AML-193 (cell line): ENCODE measurements at regions not wholly inside any gene's neighbourhood (a gene's known extent, or its start where the extent isn't known, plus 50 kb on each side); places are given as distances from the start of the nearest gene placed in this dataset.
A peak's percentile ranks its signal among the peaks of the same experiment; 100 is the strongest.

ENCODE experiments used
- DNase-seq, 2 experiments: peaks; one replicate each; lab custom pipeline; 2025; lab: John Stamatoyannopoulos, UW

- DNase-seq = no peak
Measured at GRCh38 chr1:204736836-204737235, 51.3 kb upstream of the LRRN2 start.

DNA sequence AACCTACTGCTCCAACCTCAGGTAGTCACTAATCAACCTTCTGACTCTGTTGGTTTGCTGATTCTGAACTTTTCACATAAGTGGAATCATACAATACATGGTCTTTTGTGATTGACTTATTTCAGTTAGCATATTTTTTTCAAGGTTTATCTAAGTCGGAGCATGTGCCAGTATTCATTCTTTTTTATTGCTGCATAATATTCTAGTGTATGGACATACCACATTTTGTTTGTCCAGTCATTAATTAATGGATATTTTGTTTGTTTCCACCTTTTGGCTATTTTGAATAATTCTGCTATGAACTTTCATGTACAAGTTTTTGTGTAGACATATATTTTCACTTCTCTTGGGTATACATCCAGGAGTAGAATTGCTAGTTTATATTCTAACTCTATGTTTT lies 53.0 kb upstream of the LRRN2 start:
- DNase-seq = no peak

- DNase-seq = no peak
Measured at GRCh38 chr1:204740354-204740753, 54.8 kb upstream of the LRRN2 start.

DNA sequence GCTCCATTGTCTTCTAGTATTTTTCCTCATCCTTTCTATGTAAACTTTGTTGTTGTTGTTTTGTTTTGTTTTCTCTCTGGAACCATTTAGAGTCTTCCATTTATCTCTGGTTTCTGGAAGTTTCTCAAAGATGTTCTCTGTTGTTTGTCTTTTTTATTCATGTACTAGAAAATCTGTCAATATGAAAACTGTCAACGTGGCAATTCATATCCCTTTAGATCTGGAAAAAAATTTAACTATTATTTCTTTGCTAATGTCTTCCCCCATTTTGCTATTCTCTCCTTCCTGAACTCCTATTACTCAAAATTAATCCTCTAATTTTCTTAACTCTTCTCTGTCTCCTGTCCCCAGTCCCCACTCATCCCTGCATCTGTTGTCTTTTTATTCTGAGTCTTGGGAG lies 55.9 kb upstream of the LRRN2 start:
- no peak for DNase-seq

- DNase-seq = no peak
Measured at GRCh38 chr1:204742676-204743251, 57.2 kb upstream of the LRRN2 start.

DNA sequence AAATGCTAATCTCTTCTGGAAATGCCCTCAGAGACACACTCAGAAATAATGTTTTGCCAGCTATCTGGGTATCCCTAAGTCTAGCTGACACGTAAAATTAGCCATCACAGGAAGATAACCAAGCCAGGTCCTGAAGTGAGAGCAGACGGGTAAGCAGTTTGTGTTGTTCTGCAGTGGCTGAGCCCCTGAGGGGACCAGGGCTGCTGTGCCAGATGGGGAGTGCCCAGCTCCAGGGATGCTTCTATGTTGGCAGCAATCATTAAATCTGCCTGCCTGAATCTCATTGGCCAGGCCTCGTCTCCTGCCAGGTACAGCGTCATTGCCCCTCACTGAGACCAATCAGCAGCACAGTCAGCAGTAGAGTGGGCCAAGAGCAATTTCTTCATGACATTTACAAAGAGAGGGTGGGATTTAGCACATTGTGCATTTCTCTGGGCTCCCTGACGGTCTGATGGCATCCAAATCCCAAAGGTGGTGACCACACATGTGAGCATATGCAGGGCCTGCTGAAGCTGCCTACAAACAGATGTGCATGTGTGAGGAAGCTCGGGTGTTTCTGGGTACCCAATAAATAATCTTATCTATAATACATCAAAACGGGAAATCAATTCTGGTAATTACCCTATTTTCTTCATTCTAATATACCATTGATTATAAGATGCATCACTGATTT lies 58.7 kb upstream of the LRRN2 start:
- DNase-seq = no peak

DNA sequence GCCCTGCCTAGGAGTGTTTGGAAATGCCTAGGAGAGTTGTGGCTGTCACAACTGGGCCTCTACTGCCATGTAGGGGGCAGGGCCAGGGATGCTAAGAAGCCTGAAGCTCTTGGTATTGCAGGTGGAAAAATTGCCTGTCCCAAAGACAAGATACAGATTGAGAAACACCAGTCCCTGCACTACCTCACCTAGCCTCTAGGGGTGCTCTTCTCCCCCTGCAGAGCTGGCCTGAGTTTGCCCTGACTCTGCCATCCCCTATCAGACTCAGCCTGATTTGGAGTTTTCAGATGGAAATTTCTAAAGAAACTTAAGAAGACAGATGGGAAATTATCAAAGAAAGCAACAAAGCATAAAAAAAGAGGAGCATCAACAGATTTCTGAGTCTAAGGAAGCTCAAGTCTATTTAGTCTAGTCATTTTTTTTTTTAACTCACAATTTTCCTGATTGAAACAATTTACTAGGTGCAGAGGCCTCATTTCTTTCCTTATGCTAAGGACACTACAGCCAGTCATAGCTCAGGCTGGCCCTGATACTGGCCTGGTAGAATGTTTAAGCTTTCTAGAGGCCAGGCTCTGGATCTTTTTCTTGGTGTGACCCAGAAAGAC lies 61.4 kb upstream of the LRRN2 start:
- peak; percentile 29 to 42 for DNase-seq

DNA sequence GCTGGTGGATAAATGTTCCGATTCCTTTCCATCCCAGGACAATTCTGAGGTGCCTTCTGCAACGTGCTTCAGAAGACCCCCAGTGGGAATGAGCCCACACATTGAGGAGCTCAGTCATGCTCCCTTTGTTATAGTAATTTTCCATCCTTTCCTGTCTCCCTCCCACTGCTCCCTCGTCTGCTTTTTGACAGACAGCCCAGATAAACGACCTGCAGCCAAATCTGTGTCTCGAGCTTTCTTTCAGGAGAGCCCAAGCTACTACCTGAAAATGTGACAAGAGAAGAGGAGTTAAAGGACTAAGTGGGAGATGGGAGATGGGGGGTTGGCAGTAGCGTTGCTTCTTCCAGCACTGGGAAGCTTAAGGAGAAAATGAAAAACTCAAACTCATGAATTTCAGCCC lies 65.9 kb upstream of the LRRN2 start:
- DNase-seq = no peak

GRCh38 chr1:204751883-204752687 lies 66.5 kb upstream of the LRRN2 start:
- DNase-seq = no peak

DNA sequence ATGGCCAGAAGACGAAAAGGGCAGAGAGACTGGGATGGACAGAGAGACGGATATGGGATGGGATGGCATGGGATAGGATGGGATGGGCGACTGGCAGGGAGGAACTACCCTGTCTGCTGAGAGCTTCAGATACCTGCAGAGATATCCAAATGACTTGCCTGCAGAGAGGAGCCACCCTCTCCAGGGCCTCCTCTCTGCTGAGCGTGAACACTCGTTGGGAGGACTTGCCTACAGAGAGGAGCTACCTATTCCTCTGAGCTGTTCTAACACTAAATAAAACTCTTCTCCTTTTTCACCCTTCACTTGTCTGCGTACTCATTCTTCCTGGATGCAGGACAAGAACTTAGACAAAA lies 67.1 kb upstream of the LRRN2 start:
- DNase-seq = no peak

DNA sequence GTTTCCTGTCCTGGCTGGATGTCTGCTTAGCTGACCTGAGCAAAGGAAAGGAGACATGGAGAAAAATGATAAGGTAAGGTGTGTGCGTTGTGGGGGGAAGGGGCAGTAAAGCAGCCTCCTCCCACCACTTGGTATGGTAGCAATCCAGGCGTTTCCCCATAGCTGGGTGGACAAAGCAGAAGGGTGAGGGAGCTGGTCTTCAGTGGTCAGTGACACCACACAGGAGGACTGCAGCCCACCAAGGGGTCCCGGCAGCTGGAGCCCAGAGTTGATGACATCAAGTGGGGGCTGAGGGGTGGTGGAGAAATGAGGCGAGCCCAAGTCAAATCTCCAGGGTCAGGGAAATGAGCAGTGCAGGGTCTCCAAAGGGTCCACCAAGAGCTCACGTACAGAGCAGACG lies 69.3 kb upstream of the LRRN2 start:
- no peak for DNase-seq

DNA sequence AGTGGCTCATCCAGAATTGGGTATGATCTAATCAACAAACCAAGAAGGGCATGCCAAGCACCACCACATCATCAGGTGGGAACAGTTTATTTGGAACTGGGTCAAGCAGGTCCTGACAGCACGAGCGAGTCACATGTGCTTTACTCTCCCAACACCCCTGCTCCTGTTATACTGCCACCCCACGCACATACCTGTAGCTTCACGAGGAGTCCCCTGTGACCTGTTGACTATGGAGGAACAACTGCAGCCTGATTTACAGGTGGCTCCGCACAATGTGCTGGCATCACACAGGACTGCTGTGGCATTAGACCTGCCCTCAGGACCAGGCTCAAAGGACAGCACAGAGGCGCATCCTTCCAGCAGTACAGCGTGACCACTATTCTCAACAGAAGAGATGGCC lies 70.8 kb upstream of the LRRN2 start:
- no peak for DNase-seq

DNA sequence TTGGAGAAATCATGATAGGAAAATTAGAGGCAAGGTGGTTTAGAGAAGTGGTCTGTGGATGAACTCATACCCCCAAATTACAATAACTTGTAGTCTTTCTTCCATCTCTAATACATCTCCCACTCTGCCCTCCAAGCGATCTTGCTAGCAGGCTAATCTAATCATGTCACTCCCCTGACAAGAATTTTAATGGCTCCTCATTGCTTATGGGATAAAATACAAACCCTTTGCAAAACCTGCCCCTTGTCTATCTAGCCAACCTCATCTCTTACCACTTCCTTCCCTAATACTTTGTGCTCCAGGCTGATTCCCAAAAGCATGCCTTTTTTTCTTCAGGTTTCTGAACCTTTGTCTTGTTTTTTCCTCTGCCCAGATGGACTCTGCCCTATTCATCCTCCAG lies 71.3 kb upstream of the LRRN2 start:
- DNase-seq = no peak

- DNase-seq = no peak
Measured at GRCh38 chr1:204758601-204759000, 73.1 kb upstream of the LRRN2 start.

GRCh38 chr1:204760350-204760749 lies 74.8 kb upstream of the LRRN2 start:
- no peak for DNase-seq

DNA sequence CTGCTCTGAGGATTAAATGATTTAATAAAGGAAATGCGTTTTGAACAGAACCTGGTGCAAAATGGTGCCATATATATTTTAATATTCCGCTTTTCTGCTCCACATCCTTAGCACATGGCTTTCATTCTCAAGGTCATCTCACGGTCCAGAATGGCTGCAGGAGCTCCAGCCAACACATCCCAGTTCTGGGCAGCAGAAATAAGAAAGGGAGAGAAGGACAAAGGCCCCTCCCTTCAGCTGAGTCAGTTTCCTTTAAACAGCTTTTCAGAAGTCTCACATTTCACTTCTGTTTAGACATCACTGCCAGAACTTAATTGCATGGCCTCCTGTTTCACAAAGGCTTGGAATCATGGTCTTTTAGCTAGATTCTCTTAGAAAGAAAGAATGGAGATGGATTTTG lies 75.2 kb upstream of the LRRN2 start:
- DNase-seq = no peak

DNA sequence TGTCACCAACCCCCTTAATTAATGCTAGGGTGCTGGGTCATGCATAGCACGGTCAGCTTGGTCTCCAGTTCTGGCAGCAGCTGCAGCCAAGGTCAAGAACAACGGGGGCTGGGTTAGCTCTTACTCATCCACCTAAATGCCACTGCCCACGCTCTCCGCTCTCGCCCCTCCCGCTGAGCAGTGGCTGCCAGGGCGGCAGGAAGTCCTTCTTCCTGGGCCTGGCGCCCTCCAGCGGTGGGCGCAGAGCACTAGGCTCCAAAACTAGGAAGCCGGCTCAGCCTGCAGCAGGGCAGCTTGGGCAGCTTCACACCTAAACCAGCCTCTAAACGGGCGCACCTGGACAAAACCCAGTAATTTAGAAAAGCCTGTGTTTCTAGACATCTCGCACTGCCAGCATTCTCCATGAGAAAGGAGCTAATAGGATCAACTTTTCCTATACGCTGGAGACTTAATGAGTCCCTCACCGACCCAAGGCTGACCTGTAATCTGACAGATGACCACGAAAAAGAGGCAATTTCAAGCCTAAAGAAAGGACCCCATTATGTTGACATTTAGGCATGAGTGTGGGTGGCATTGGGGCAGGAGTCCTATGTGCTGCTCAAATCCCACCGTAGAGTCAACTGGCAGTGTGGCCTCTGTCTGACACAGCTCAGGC lies 78.4 kb upstream of the LRRN2 start:
- DNase-seq = peak; percentile 31 to 55

GRCh38 chr1:204769997-204770396 lies 84.5 kb upstream of the LRRN2 start:
- DNase-seq = no peak

GRCh38 chr1:204771358-204771757 lies 85.8 kb upstream of the LRRN2 start:
- no peak for DNase-seq

DNA sequence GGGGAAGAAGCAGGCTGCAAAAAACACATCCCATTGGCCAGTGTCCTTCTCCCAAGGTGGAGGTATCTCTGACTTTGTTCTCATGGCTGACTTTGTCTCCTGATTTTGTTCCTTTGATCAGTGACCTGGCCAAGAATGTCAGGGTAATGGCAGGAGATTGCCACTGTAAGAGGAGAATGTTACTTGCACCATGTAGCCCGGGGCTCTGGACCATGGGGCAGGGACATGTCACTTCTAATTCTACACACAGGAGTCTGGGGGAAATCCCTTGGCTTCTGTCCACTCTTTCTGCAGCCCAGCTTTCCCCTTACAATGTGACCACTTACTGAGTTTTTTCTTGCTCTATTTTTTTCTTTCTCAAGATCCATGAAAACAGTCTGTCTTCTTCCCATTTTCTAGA lies 87.7 kb upstream of the LRRN2 start:
- no peak for DNase-seq

DNA sequence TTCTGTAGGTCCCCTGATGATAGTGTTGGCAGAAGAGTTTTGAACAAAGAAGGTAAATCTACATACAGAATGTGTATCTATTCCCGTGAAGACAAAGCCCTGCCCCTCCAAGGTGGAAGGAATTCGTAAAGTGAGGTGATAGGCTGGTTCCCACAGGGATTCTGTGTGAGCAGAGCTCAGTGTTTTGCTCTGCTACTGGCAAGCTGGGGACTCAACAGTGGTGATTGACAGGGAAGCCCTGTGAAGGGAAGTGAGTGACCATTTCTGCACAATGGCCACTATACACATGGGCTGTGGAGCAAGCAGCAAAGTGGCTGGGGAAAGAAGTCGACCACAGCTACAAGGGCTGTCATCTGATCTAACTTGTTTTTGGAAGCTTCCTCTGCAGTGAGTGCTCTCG lies 90.0 kb upstream of the LRRN2 start:
- no peak for DNase-seq

GRCh38 chr1:204777591-204777990 lies 92.1 kb upstream of the LRRN2 start:
- DNase-seq = no peak

DNA sequence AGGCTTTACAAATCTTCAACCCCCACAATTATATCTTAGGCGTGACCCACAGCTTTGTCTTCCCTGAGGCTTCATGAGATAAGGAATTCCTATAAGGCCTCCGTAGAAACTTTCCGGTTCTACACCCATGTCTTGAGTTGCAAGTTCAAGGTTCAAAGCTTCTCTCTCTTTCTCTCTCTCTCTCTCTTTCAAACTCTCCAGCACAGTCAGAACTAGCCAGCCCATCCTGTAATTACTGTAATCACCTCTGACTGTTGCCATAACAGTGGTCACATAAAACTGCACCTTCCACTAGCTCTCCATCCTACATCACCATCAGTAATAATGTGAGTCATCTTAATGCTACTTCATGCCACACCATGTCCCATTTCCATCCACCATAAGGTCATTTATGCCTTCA lies 90.0 kb upstream of the NFASC start:
- DNase-seq = no peak
